Panc1 (cell line): ENCODE measurements at regions not wholly inside any gene's neighbourhood (a gene's known extent, or its start where the extent isn't known, plus 50 kb on each side); places are given as distances from the start of the nearest gene placed in this dataset.

Source experiments
- ATAC-seq: fragments of 200-7000 bp; cut with Tn5 transposase; 2 replicates; pipeline ENCODE4 v1.9.1; 2020; ENCODE audit warnings: mild to moderate bottlenecking, moderate library complexity
- BruUV-seq: library from RNA; stranded (reverse); fragments of 400-500 nt; replicated peaks from 2 replicates; lab custom pipeline; 2021; lab: Mats Ljungman, UMichigan
- CTCF ChIA-PET: fragments of 300-600 bp; sonication (Branson Sonifier 250); formaldehyde crosslinking; loops from one replicate; lab custom pipeline; 2022; ENCODE audit warnings: antibody characterized with exemption; lab: Charles Lee
- POLR2A ChIA-PET: fragments of 300-600 bp; sonication (Branson Sonifier 250); formaldehyde crosslinking; loops from one replicate; lab custom pipeline; 2022; ENCODE audit warnings: antibody characterized with exemption; lab: Charles Lee
- DNase-seq: peaks from one replicate; pipeline ENCODE4 v3.0.0-alpha.2; 2010; ENCODE audit warnings: low read depth, low spot score
- H3K27ac ChIP-seq: 2 replicates; pipeline ENCODE4 v1.5.1; 2011; ENCODE audit warnings: mild to moderate bottlenecking, low read length, inconsistent platforms
- H3K27me3 ChIP-seq: fragments of 200-500 bp; sonication (Bioruptor generic); 2 replicates; pipeline ENCODE4 v1.6.0; 2014; ENCODE audit warnings: low read length, inconsistent platforms; ENCODE audit not compliant: control insufficient read depth, insufficient read depth
- H3K36me3 ChIP-seq: fragments of 200-500 bp; sonication (Bioruptor generic); 2 replicates; pipeline ENCODE4 v1.5.1; 2014; ENCODE audit warnings: inconsistent platforms, mild to moderate bottlenecking, low read length, moderate library complexity; ENCODE audit not compliant: control insufficient read depth, insufficient read depth
- H3K4me1 ChIP-seq: 2 replicates; pipeline ENCODE4 v1.5.1; 2011; ENCODE audit warnings: inconsistent platforms, mild to moderate bottlenecking, low read length, moderate library complexity; ENCODE audit not compliant: control insufficient read depth, insufficient read depth
- H3K4me3 ChIP-seq, 2 experiments: 2 replicates each; pipeline ENCODE4 v1.5.1; 2011 to 2012; ENCODE audit warnings: low read depth in 2 of 2, low read length in 2 of 2, mild to moderate bottlenecking in 2 of 2, inconsistent platforms in 1 of 2, moderate library complexity in 1 of 2
- H3K9me3 ChIP-seq: fragments of 200-500 bp; sonication (Bioruptor generic); 2 replicates; pipeline ENCODE4 v1.5.1; 2014; ENCODE audit warnings: low read depth, mild to moderate bottlenecking, inconsistent platforms, low read length, moderate library complexity; ENCODE audit not compliant: control insufficient read depth, insufficient read depth
- CTCF ChIP-seq: fragments of 450-650 bp; IDR thresholded peaks from 2 replicates; pipeline ENCODE4 v1.5.1; 2017; ENCODE audit warnings: mild to moderate bottlenecking
- POLR2AphosphoS5 ChIP-seq: IDR thresholded peaks from 2 replicates; pipeline ENCODE4 v1.6.1; 2012; ENCODE audit warnings: mild to moderate bottlenecking, low read depth, low read length, moderate library complexity
- REST ChIP-seq, 2 experiments: IDR thresholded peaks; 2 replicates each; pipeline ENCODE4 v1.6.1; 2011 to 2012; ENCODE audit warnings: low read depth in 2 of 2, control low read depth in 1 of 2, low read length in 1 of 2, mild to moderate bottlenecking in 1 of 2, moderate library complexity in 1 of 2; ENCODE audit not compliant: insufficient read depth in 1 of 2
- SIN3A ChIP-seq: IDR thresholded peaks from 2 replicates; pipeline ENCODE4 v1.6.1; 2012; ENCODE audit warnings: low read depth, mild to moderate bottlenecking, low read length, moderate library complexity, borderline replicate concordance; ENCODE audit not compliant: insufficient read depth
- TCF7L2 ChIP-seq: IDR thresholded peaks from 2 replicates; pipeline ENCODE4 v1.6.1; 2011; ENCODE audit warnings: mild to moderate bottlenecking, low read depth, low read length, inconsistent platforms
- in situ Hi-C: cut with HindIII; loops from 2 replicates; pipeline ENCODE4 v1.10.0; 2016; ENCODE audit warnings: low sequenced_read_pairs, low pct_unique_long_range_greater_than_20kb
- intact Hi-C: fragments of 100-400 bp; cut with micrococcal nuclease; formaldehyde crosslinking; loops from one replicate; pipeline ENCODE4 v1.10.0; 2022; ENCODE audit not compliant: unreplicated experiment

GRCh38 chr2:19300961-19301360, 57.5 kb downstream of the OSR1 start:
- no peak for ATAC-seq
- TF ChIP-seq TCF7L2 (no peak), CTCF (no peak), REST (IDR thresholded peaks at IDR 0.05; ENCODE audit: insufficient read depth in 1 of 2, low read depth in 2 of 2, low read length in 1 of 2) (no peak), SIN3A (no peak), POLR2AphosphoS5 (no peak)
- in situ Hi-C loops (no loop called here), intact Hi-C loops (no loop called here)
- Histone ChIP-seq H3K9me3 (no peaks in the 10 kb centered on the region), H3K4me3 (no peak overlapping the region), H3K4me1 (no peaks in the 10 kb centered on the region), H3K27me3 (no peaks in the 10 kb centered on the region), H3K27ac (no peak overlapping the region), H3K36me3 (no peaks in the 10 kb centered on the region)
- no TSS peak for BruUV-seq
- DNase-seq: no peak
- POLR2A ChIA-PET: no interaction called here
- CTCF ChIA-PET: no interaction called here

GRCh38 chr2:19299522-19299921, 58.9 kb downstream of the OSR1 start:
- Histone ChIP-seq H3K4me3 (no peak overlapping the region), H3K27ac (no peak overlapping the region), H3K27me3 (no peaks in the 10 kb centered on the region), H3K9me3 (no peaks in the 10 kb centered on the region), H3K4me1 (no peaks in the 10 kb centered on the region), H3K36me3 (no peaks in the 10 kb centered on the region)
- BruUV-seq: no TSS peak
- no peak for ATAC-seq
- CTCF ChIA-PET: no interaction called here
- in situ Hi-C loops (no loop called here), intact Hi-C loops (no loop called here)
- POLR2A ChIA-PET: no interaction called here
- TF ChIP-seq TCF7L2: no peak
- no peak for TF ChIP-seq CTCF
- TF ChIP-seq SIN3A: no peak
- TF ChIP-seq POLR2AphosphoS5: no peak
- no peak for TF ChIP-seq REST (IDR thresholded peaks at IDR 0.05; ENCODE audit: insufficient read depth in 1 of 2, low read depth in 2 of 2, low read length in 1 of 2)
- no peak for DNase-seq
